ENCODE measurements at regions not wholly inside any gene's neighbourhood (a gene's known extent, or its start where the extent isn't known, plus 50 kb on each side); places are given as distances from the start of the nearest gene placed in this dataset.

- intact Hi-C loops (cut with micrococcal nuclease; ENCODE audit: unreplicated experiment) = no loop called here
- Histone ChIP-seq H3K36me3 (ENCODE audit: insufficient read depth, low read length, poor library complexity, severe bottlenecking) (no peaks in the 10 kb centered on the region), H3K27ac (ENCODE audit: low read depth, low read length, poor library complexity, severe bottlenecking) (no peak overlapping the region), H3K4me1 (ENCODE audit: insufficient read depth, low read length, poor library complexity, severe bottlenecking) (no peaks in the 10 kb centered on the region), H3K4me3 (ENCODE audit: low read depth, low read length, poor library complexity, severe bottlenecking) (no peak overlapping the region), H3K27me3 (replicated peaks; ENCODE audit: insufficient read depth, low read depth, low read length, poor library complexity) (no peaks in the 10 kb centered on the region), H3K9me3 (ENCODE audit: low read depth, low read length, poor library complexity, severe bottlenecking) (no peaks in the 10 kb centered on the region)
- no peak for DNase-seq (ENCODE audit: low spot score)
- ChIA-PET CTCF (no interaction called here), POLR2A (ENCODE audit: low non-redundant PET) (no interaction called here)
- TF ChIP-seq EZH2 (IDR thresholded peaks at IDR 0.05; ENCODE audit: borderline replicate concordance, low read depth, low read length, poor library complexity, severe bottlenecking) = no peak
- TF ChIP-seq, protein P1, sequence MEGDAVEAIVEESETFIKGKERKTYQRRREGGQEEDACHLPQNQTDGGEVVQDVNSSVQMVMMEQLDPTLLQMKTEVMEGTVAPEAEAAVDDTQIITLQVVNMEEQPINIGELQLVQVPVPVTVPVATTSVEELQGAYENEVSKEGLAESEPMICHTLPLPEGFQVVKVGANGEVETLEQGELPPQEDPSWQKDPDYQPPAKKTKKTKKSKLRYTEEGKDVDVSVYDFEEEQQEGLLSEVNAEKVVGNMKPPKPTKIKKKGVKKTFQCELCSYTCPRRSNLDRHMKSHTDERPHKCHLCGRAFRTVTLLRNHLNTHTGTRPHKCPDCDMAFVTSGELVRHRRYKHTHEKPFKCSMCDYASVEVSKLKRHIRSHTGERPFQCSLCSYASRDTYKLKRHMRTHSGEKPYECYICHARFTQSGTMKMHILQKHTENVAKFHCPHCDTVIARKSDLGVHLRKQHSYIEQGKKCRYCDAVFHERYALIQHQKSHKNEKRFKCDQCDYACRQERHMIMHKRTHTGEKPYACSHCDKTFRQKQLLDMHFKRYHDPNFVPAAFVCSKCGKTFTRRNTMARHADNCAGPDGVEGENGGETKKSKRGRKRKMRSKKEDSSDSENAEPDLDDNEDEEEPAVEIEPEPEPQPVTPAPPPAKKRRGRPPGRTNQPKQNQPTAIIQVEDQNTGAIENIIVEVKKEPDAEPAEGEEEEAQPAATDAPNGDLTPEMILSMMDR (conservative IDR thresholded peaks at IDR 0.05; ENCODE audit: low read depth, low read length) = no peak
- BruUV-seq (replicated peaks) = no TSS peak
These were observed 75.9 kb upstream of the COL3A1 start for GRCh38 chr2:188898261-188898660.

GRCh38 chr2:188902901-188903491 lies 71.2 kb upstream of the COL3A1 start:
- H3K4me3 ChIP-seq (ENCODE audit: low read depth, low read length, poor library complexity, severe bottlenecking) = no peak overlapping the region
- ChIA-PET POLR2A (ENCODE audit: low non-redundant PET) (no interaction called here), CTCF (no interaction called here)
- DNase-seq (ENCODE audit: low spot score) = peak; percentile 6
- no peak overlapping the region for H3K27ac ChIP-seq (ENCODE audit: low read depth, low read length, poor library complexity, severe bottlenecking)
- no peaks in the 10 kb centered on the region for H3K36me3 ChIP-seq (ENCODE audit: insufficient read depth, low read length, poor library complexity, severe bottlenecking)
- H3K4me1 ChIP-seq (ENCODE audit: insufficient read depth, low read length, poor library complexity, severe bottlenecking) = no peaks in the 10 kb centered on the region
- BruUV-seq (replicated peaks) = no TSS peak
- H3K9me3 ChIP-seq (ENCODE audit: low read depth, low read length, poor library complexity, severe bottlenecking) = no peaks in the 10 kb centered on the region
- TF ChIP-seq EZH2 (IDR thresholded peaks at IDR 0.05; ENCODE audit: borderline replicate concordance, low read depth, low read length, poor library complexity, severe bottlenecking) = no peak
- TF ChIP-seq, protein P1 (conservative IDR thresholded peaks at IDR 0.05; ENCODE audit: low read depth, low read length) = no peak
- H3K27me3 ChIP-seq (replicated peaks; ENCODE audit: insufficient read depth, low read depth, low read length, poor library complexity) = no peaks in the 10 kb centered on the region
- intact Hi-C loops (cut with micrococcal nuclease; ENCODE audit: unreplicated experiment) = no loop called here

DNA sequence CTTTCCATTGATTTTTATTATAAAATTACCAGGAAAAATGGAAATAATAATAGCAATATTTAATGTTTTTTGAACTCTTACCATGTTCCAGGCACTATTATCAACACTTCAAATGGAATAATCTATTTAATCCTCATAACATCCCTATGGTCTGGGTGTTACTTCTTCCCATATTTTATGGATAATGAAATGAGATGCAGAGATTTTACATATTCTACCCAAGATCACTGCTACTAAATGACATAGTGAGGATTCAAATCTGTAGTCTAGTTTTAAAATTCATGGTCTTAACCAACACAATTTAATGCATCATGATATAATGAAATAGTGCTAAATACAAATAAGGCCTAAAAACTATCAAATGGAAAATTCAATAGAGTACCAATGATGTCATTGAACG lies 70.4 kb upstream of the COL3A1 start:
- no peaks in the 10 kb centered on the region for H3K36me3 ChIP-seq (ENCODE audit: insufficient read depth, low read length, poor library complexity, severe bottlenecking)
- POLR2A ChIA-PET (ENCODE audit: low non-redundant PET) = no interaction called here
- H3K9me3 ChIP-seq (ENCODE audit: low read depth, low read length, poor library complexity, severe bottlenecking) = no peaks in the 10 kb centered on the region
- no peak overlapping the region for H3K27ac ChIP-seq (ENCODE audit: low read depth, low read length, poor library complexity, severe bottlenecking)
- intact Hi-C loops (cut with micrococcal nuclease; ENCODE audit: unreplicated experiment) = no loop called here
- DNase-seq (ENCODE audit: low spot score) = no peak
- H3K4me3 ChIP-seq (ENCODE audit: low read depth, low read length, poor library complexity, severe bottlenecking) = no peak overlapping the region
- H3K4me1 ChIP-seq (ENCODE audit: insufficient read depth, low read length, poor library complexity, severe bottlenecking) = no peaks in the 10 kb centered on the region
- H3K27me3 ChIP-seq (replicated peaks; ENCODE audit: insufficient read depth, low read depth, low read length, poor library complexity) = no peaks in the 10 kb centered on the region
- no peak for TF ChIP-seq EZH2 (IDR thresholded peaks at IDR 0.05; ENCODE audit: borderline replicate concordance, low read depth, low read length, poor library complexity, severe bottlenecking)
- TF ChIP-seq, protein P1 (conservative IDR thresholded peaks at IDR 0.05; ENCODE audit: low read depth, low read length) = no peak
- BruUV-seq (replicated peaks) = no TSS peak
- CTCF ChIA-PET = no interaction called here

All from A673 (cell line).